Ovary (tissue), 3 donors: ENCODE measurements at regions not wholly inside any gene's neighbourhood (a gene's known extent, or its start where the extent isn't known, plus 50 kb on each side); places are given as distances from the start of the nearest gene placed in this dataset.

Experiments used
- CTCF ChIP-seq, 3 donors: fragments of 450-650 bp in 2 of 3; fragments of 200-600 bp in 1 of 3; IDR thresholded peaks; one replicate each; pipeline versions ENCODE4 v1.5.1 to v1.8.0; 2016 to 2022; ENCODE audit warnings: antibody characterized with exemption in 3 of 3, mild to moderate bottlenecking in 1 of 3
- EP300 ChIP-seq: sonication (generic); formaldehyde crosslinking; IDR thresholded peaks from one replicate; pipeline ENCODE4 v1.6.1; 2017; ENCODE audit warnings: antibody characterized with exemption
- POLR2A ChIP-seq: fragments of 450-650 bp; IDR thresholded peaks from one replicate; pipeline ENCODE4 v1.6.1; 2017; ENCODE audit warnings: antibody characterized with exemption, mild to moderate bottlenecking, moderate library complexity
- donor health status: DM: no; HTN: no; CAD: no.

- TF ChIP-seq CTCF (IDR thresholded peaks at IDR 0.05) = no peak
- no peak for TF ChIP-seq POLR2A
- no peak for TF ChIP-seq EP300
Observed at GRCh38 chr9:74379718-74380117, 117.4 kb upstream of the RORB start.
